Lower leg skin (tissue), 3 donors: ENCODE measurements at regions not wholly inside any gene's neighbourhood (a gene's known extent, or its start where the extent isn't known, plus 50 kb on each side); places are given as distances from the start of the nearest gene placed in this dataset.

Source experiments
- POLR2A ChIP-seq, 2 donors: fragments of 450-650 bp; IDR thresholded peaks; one replicate each; pipeline ENCODE4 v1.6.1; 2016 to 2017; ENCODE audit warnings: antibody characterized with exemption in 2 of 2, mild to moderate bottlenecking in 1 of 2, moderate library complexity in 1 of 2
- TF ChIP-seq, protein P1 (sequence below), 3 donors: fragments of 450-650 bp; IDR thresholded peaks; one replicate each; pipeline ENCODE4 v1.5.1; 2016; ENCODE audit warnings: antibody characterized with exemption in 3 of 3, mild to moderate bottlenecking in 3 of 3, moderate library complexity in 2 of 3

DNA sequence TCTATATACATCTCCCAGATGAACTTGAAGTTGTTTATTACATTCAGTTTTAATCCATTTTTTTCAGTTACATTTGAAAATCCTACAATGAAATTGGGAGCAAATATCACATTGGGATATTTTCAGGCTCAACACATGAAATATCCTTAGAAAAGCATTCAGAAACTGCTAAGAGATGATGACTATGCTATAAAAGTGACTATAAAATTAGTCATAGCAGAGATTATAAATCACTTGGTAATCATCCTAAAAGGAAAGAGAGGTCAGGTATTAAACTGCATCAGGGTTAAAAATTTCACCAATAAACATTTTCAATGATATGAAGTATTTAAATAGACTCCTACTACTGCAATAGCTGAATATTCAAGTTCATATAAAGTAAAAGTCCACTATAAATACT, 987.7 kb downstream of the GRIK2 start:
- TF ChIP-seq, protein P1, sequence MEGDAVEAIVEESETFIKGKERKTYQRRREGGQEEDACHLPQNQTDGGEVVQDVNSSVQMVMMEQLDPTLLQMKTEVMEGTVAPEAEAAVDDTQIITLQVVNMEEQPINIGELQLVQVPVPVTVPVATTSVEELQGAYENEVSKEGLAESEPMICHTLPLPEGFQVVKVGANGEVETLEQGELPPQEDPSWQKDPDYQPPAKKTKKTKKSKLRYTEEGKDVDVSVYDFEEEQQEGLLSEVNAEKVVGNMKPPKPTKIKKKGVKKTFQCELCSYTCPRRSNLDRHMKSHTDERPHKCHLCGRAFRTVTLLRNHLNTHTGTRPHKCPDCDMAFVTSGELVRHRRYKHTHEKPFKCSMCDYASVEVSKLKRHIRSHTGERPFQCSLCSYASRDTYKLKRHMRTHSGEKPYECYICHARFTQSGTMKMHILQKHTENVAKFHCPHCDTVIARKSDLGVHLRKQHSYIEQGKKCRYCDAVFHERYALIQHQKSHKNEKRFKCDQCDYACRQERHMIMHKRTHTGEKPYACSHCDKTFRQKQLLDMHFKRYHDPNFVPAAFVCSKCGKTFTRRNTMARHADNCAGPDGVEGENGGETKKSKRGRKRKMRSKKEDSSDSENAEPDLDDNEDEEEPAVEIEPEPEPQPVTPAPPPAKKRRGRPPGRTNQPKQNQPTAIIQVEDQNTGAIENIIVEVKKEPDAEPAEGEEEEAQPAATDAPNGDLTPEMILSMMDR (IDR thresholded peaks at IDR 0.05) = no peak
- no peak for TF ChIP-seq POLR2A (IDR thresholded peaks at IDR 0.05)
